A549 (cell line): ENCODE measurements at regions not wholly inside any gene's neighbourhood (a gene's known extent, or its start where the extent isn't known, plus 50 kb on each side); places are given as distances from the start of the nearest gene placed in this dataset.

ENCODE experiments used
- ATAC-seq, 2 experiments: fragments of 200-7000 bp in 1 of 2; fragments of >200 bp in 1 of 2; cut with Nextera tagmentation in 1 of 2; cut with Tn5 transposase in 1 of 2; 3 replicates each; pipeline versions ENCODE4 v1.8.0 to v1.9.1; 2018 to 2020; ENCODE audit warnings: mild to moderate bottlenecking in 1 of 2, moderate library complexity in 1 of 2
- CTCF ChIA-PET: fragments of 300-600 bp; sonication (Branson Sonifier 250); formaldehyde crosslinking; extraction: SDS; loops from one replicate; lab custom pipeline; 2021; ENCODE audit warnings: antibody characterized with exemption, inconsistent platforms; lab: Yijun Ruan, JAX
- POLR2A ChIA-PET: fragments of 350-600 bp; formaldehyde crosslinking; extraction: SDS; loops from one replicate; lab custom pipeline; 2021; ENCODE audit warnings: antibody characterized with exemption, inconsistent platforms; lab: Yijun Ruan, JAX
- DNase-seq, 2 experiments: peaks; one replicate each; pipeline versions ENCODE4 v3.0.0 to v3.0.0-alpha.2; 2011 to 2016; ENCODE audit warnings: low read depth in 1 of 2, low spot score in 1 of 2
- FAIRE-seq: peaks from 2 replicates; lab custom pipeline; 2011; peaks lifted over from hg19 to GRCh38; lab: Jason Lieb, UNC
- H3K27ac ChIP-seq, 2 experiments: fragments of >200 bp; sonication (Bioruptor Twin); formaldehyde crosslinking; 3 replicates each; pipeline ENCODE4 v1.5.1; 2016 to 2017
- H3K4me1 ChIP-seq: fragments of >200 bp; sonication (Bioruptor Twin); formaldehyde crosslinking; 3 replicates; pipeline ENCODE4 v1.6.1; 2016
- H3K4me2 ChIP-seq: fragments of >200 bp; sonication (Bioruptor Twin); formaldehyde crosslinking; 3 replicates; pipeline ENCODE4 v1.6.1; 2016
- H3K4me3 ChIP-seq: fragments of >200 bp; sonication (Bioruptor Twin); formaldehyde crosslinking; 3 replicates; pipeline ENCODE4 v1.5.1; 2016
- H3K9me3 ChIP-seq: fragments of >200 bp; sonication (Bioruptor Twin); formaldehyde crosslinking; 3 replicates; pipeline ENCODE4 v1.6.1; 2016
- BCL3 ChIP-seq: fragments of >200 bp; sonication (Bioruptor Twin); formaldehyde crosslinking; IDR thresholded peaks from 3 replicates; pipeline ENCODE4 v1.6.1; 2016
- BHLHE40 ChIP-seq: IDR thresholded peaks from 2 replicates; pipeline ENCODE4 v1.6.1; 2012; ENCODE audit warnings: low read depth, low read length, inconsistent platforms
- CBX2 ChIP-seq: fragments of 200-600 bp; sonication (generic); IDR thresholded peaks from 2 replicates; pipeline ENCODE4 v1.6.1; 2016; ENCODE audit warnings: low read depth, mild to moderate bottlenecking, borderline replicate concordance
- CBX8 ChIP-seq: fragments of 200-600 bp; sonication (generic); IDR thresholded peaks from 2 replicates; pipeline ENCODE4 v1.6.1; 2016
- CEBPB ChIP-seq, 2 experiments: fragments of >200 bp in 1 of 2; sonication (Bioruptor Twin) in 1 of 2; formaldehyde crosslinking in 1 of 2; IDR thresholded peaks; 2 replicates each; pipeline ENCODE4 v1.6.1; 2012 to 2016
- CHD2 ChIP-seq: fragments of 150-350 bp; IDR thresholded peaks from 2 replicates; pipeline ENCODE4 v1.6.1; 2014; ENCODE audit warnings: low read length; ENCODE audit not compliant: partially characterized antibody
- EHF ChIP-seq: fragments of 250-450 bp; sonication (Bioruptor Pico); IDR thresholded peaks from 2 replicates; pipeline ENCODE4 v1.5.0; 2020; ENCODE audit warnings: mild to moderate bottlenecking
- ELK1 ChIP-seq: fragments of 150-350 bp; IDR thresholded peaks from 2 replicates; pipeline ENCODE4 v1.6.1; 2014; ENCODE audit warnings: low read depth, mild to moderate bottlenecking, low read length
- ESRRA ChIP-seq: fragments of 150-350 bp; IDR thresholded peaks from 2 replicates; pipeline ENCODE4 v1.6.1; 2014; ENCODE audit warnings: mild to moderate bottlenecking, low read length, borderline replicate concordance
- GATA3 ChIP-seq: IDR thresholded peaks from 2 replicates; pipeline ENCODE4 v1.6.1; 2012; ENCODE audit warnings: borderline replicate concordance
- HMGXB4 ChIP-seq: fragments of 250-450 bp; sonication (Bioruptor Pico); IDR thresholded peaks from 2 replicates; pipeline ENCODE4 v1.5.0; 2021; ENCODE audit warnings: mild to moderate bottlenecking, moderate library complexity, borderline replicate concordance
- HOXB13 ChIP-seq: fragments of 250-450 bp; sonication (Bioruptor Pico); IDR thresholded peaks from 2 replicates; pipeline ENCODE4 v1.5.0; 2020; ENCODE audit warnings: low read depth, mild to moderate bottlenecking, moderate library complexity
- HOXB5 ChIP-seq: fragments of 250-450 bp; sonication (Bioruptor Pico); IDR thresholded peaks from 2 replicates; pipeline ENCODE4 v1.5.0; 2020; ENCODE audit warnings: mild to moderate bottlenecking, moderate library complexity
- JUN ChIP-seq, 2 experiments: fragments of >200 bp; sonication (Bioruptor Twin); formaldehyde crosslinking; IDR thresholded peaks; 2 replicates in 1 of 2; 3 replicates in 1 of 2; pipeline ENCODE4 v1.6.1; 2016 to 2017
- MAZ ChIP-seq: fragments of 150-350 bp; IDR thresholded peaks from 2 replicates; pipeline ENCODE4 v1.6.1; 2014; ENCODE audit warnings: antibody characterized with exemption, low read depth, low read length, borderline replicate concordance
- MYC ChIP-seq: IDR thresholded peaks from 2 replicates; pipeline ENCODE4 v1.6.1; 2012; ENCODE audit warnings: mild to moderate bottlenecking, inconsistent platforms, low read length, improper control_type of control experiment, borderline replicate concordance
- NPAS2 ChIP-seq: fragments of 250-450 bp; sonication (Bioruptor Pico); IDR thresholded peaks from 2 replicates; pipeline ENCODE4 v1.8.0; 2022; ENCODE audit warnings: mild to moderate bottlenecking, moderate library complexity, borderline replicate concordance
- NR3C1 ChIP-seq: fragments of >200 bp; sonication (Bioruptor Twin); formaldehyde crosslinking; IDR thresholded peaks from 3 replicates; pipeline ENCODE4 v1.6.1; 2017
- SMC3 ChIP-seq: fragments of >200 bp; sonication (Bioruptor Twin); formaldehyde crosslinking; IDR thresholded peaks from 3 replicates; pipeline ENCODE4 v1.6.1; 2018; ENCODE audit warnings: inconsistent platforms
- TFCP2L1 ChIP-seq: fragments of 250-450 bp; sonication (Bioruptor Pico); IDR thresholded peaks from 2 replicates; pipeline ENCODE4 v1.5.0; 2021; ENCODE audit warnings: mild to moderate bottlenecking
- ZSCAN20 ChIP-seq: fragments of 250-450 bp; sonication (Bioruptor Pico); IDR thresholded peaks from 2 replicates; pipeline ENCODE4 v1.8.0; 2022; ENCODE audit warnings: mild to moderate bottlenecking, moderate library complexity
- WGBS: methylation state at CpG from one replicate; pipeline ENCODE4 v1.1.6; 2017; ENCODE audit errors: missing lambda C conversion rate; 5-methylcytosine and 5-hydroxymethylcytosine counted together
- TF ChIP-seq, protein P1 (sequence below): IDR thresholded peaks from 2 replicates; pipeline ENCODE4 v1.6.1; 2012
- TF ChIP-seq, protein P2 (sequence below): fragments of 200-600 bp; sonication (generic); IDR thresholded peaks from 2 replicates; pipeline ENCODE4 v1.6.1; 2016; ENCODE audit warnings: antibody characterized with exemption, mild to moderate bottlenecking, moderate library complexity
- TF ChIP-seq, protein P3 (sequence below): IDR thresholded peaks from 2 replicates; pipeline ENCODE4 v1.6.1; 2012; ENCODE audit warnings: low read depth, borderline replicate concordance

DNA sequence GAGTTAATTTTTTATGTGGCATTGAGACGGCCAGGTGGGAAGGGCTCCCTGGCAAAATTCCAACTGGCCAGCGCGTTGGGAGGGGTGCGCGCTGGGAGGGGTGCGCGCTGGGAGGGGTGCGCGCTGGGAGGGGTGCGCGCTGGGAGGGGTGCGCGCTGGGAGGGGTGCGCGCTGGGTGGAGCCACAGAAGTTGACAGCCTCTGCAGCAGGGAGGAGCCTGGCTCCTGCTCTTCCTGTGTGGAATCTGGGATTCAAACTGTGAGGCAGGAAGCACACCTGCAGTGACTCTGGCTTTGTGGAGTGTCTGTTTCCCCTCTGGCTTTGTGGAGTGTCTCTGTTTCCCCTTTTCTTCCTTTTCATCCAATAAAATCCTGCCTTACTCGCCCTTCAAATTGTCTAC is 147.9 kb upstream of the CBLN2 start:
- ATAC-seq: no peak

DNA sequence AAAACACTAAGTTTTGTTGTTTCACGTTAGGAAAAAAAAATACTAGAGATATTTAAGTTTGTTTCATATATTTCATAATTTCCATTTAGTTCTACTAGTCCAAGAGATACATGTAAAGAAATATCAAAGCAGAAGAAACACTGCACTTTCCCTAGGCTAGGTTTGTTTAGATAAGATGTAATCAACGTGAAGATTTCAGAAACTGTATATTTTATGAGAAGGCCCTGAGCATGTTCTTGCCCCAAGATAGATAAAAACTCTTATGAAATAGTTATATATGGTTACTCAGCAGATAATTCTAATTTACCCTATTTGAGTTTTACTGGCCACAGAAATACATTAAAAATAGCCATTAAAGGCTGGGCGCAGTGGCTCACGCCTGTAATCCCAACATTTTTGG is 143.6 kb upstream of the CBLN2 start:
- Histone ChIP-seq H3K4me3 (no peak overlapping the region), H3K9me3 (no peaks in the 10 kb centered on the region), H3K4me2 (no peak overlapping the region), H3K4me1 (no peaks in the 10 kb centered on the region), H3K27ac (no peak overlapping the region)
- no peak for FAIRE-seq
- WGBS: 43% methylated on average over 4 of the region's 4 CpGs
- no peak for DNase-seq
- TF ChIP-seq, protein P1, sequence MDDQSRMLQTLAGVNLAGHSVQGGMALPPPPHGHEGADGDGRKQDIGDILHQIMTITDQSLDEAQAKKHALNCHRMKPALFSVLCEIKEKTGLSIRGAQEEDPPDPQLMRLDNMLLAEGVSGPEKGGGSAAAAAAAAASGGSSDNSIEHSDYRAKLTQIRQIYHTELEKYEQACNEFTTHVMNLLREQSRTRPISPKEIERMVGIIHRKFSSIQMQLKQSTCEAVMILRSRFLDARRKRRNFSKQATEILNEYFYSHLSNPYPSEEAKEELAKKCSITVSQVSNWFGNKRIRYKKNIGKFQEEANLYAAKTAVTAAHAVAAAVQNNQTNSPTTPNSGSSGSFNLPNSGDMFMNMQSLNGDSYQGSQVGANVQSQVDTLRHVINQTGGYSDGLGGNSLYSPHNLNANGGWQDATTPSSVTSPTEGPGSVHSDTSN: no peak
- TF ChIP-seq CHD2: no peak
- no peak for TF ChIP-seq CBX8
- TF ChIP-seq ESRRA: no peak
- TF ChIP-seq HOXB5 (CRISPR knock-in tag): no peak
- TF ChIP-seq, protein P2, sequence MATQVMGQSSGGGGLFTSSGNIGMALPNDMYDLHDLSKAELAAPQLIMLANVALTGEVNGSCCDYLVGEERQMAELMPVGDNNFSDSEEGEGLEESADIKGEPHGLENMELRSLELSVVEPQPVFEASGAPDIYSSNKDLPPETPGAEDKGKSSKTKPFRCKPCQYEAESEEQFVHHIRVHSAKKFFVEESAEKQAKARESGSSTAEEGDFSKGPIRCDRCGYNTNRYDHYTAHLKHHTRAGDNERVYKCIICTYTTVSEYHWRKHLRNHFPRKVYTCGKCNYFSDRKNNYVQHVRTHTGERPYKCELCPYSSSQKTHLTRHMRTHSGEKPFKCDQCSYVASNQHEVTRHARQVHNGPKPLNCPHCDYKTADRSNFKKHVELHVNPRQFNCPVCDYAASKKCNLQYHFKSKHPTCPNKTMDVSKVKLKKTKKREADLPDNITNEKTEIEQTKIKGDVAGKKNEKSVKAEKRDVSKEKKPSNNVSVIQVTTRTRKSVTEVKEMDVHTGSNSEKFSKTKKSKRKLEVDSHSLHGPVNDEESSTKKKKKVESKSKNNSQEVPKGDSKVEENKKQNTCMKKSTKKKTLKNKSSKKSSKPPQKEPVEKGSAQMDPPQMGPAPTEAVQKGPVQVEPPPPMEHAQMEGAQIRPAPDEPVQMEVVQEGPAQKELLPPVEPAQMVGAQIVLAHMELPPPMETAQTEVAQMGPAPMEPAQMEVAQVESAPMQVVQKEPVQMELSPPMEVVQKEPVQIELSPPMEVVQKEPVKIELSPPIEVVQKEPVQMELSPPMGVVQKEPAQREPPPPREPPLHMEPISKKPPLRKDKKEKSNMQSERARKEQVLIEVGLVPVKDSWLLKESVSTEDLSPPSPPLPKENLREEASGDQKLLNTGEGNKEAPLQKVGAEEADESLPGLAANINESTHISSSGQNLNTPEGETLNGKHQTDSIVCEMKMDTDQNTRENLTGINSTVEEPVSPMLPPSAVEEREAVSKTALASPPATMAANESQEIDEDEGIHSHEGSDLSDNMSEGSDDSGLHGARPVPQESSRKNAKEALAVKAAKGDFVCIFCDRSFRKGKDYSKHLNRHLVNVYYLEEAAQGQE: no peak
- CTCF ChIA-PET: no interaction called here
- ATAC-seq: no peak
- POLR2A ChIA-PET: no interaction called here

More for the DNA sequence above, 147.9 kb upstream of the CBLN2 start:
- no peak for FAIRE-seq
- Histone ChIP-seq H3K4me3 (no peak overlapping the region), H3K9me3 (no peaks in the 10 kb centered on the region), H3K4me2 (0 out of 3 replicates have a peak overlapping the region, but pooled peaks have one; percentile 25), H3K4me1 (no peaks in the 10 kb centered on the region), H3K27ac (no peak overlapping the region)
- DNase-seq: no peak
- 21% methylated on average over 8 of the region's 16 CpGs for WGBS
- CTCF ChIA-PET: no interaction called here
- POLR2A ChIA-PET: no interaction called here
- no peak for TF ChIP-seq CEBPB (IDR thresholded peaks at IDR 0.05)
- no peak for TF ChIP-seq CBX2
- no peak for TF ChIP-seq GATA3
- TF ChIP-seq JUN (IDR thresholded peaks at IDR 0.05): no peak
- TF ChIP-seq TFCP2L1 (CRISPR knock-in tag): no peak
- TF ChIP-seq ZSCAN20 (CRISPR knock-in tag): no peak
- TF ChIP-seq HMGXB4 (CRISPR knock-in tag): no peak
- TF ChIP-seq, protein P1: no peak
- no peak for TF ChIP-seq HOXB13 (CRISPR knock-in tag)
- TF ChIP-seq MAZ: no peak
- TF ChIP-seq EHF (CRISPR knock-in tag): no peak

- DNase-seq: no peak
- Histone ChIP-seq H3K9me3 (no peaks in the 10 kb centered on the region), H3K4me1 (no peaks in the 10 kb centered on the region), H3K27ac (no peak overlapping the region), H3K4me3 (no peak overlapping the region), H3K4me2 (no peak overlapping the region)
- ChIA-PET CTCF (no interaction called here), POLR2A (no interaction called here)
- no peak for FAIRE-seq
- no peak for ATAC-seq
- WGBS: 54% methylated on average over 10 of the region's 10 CpGs
- TF ChIP-seq ELK1: no peak
- no peak for TF ChIP-seq NPAS2 (CRISPR knock-in tag)
- TF ChIP-seq MYC: no peak
- TF ChIP-seq BCL3: no peak
- TF ChIP-seq BHLHE40: no peak
- TF ChIP-seq HOXB5 (CRISPR knock-in tag): no peak
- no peak for TF ChIP-seq ZSCAN20 (CRISPR knock-in tag)
- TF ChIP-seq, protein P3, sequence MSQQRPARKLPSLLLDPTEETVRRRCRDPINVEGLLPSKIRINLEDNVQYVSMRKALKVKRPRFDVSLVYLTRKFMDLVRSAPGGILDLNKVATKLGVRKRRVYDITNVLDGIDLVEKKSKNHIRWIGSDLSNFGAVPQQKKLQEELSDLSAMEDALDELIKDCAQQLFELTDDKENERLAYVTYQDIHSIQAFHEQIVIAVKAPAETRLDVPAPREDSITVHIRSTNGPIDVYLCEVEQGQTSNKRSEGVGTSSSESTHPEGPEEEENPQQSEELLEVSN: no peak
- TF ChIP-seq NR3C1: no peak
- no peak for TF ChIP-seq SMC3
Observed at GRCh38 chr18:72675394-72675793, 131.3 kb upstream of the CBLN2 start.
